ENCODE measurements at regions not wholly inside any gene's neighbourhood (a gene's known extent, or its start where the extent isn't known, plus 50 kb on each side); places are given as distances from the start of the nearest gene placed in this dataset.
A peak's percentile ranks its signal among the peaks of the same experiment; 100 is the strongest.

DNA sequence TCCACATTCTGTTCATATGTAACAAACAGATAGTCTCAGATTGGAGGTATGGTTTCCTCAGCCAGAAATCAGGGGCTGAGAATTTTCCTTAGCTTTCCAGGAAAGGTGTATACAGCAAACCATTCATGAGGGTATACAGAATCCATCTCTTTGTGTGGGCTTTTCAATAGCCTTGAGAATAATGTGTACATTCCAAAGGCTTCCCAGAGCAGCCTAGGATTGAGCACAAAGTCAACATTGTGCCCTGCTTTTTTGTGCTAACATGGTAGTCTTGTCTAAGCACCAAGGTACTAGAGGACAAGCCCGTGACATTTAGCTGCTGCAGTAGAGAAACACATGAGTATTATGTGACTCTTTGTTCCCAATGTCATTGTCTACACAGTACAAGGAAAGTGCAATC lies 322.1 kb upstream of the TANK start:
- H3K27ac ChIP-seq = no peak overlapping the region
- DNase-seq = no peak
- no peaks in the 10 kb centered on the region for H3K9me3 ChIP-seq (ENCODE audit: severe bottlenecking)
- H3K4me3 ChIP-seq (ENCODE audit: low read depth, low read length) = no peak overlapping the region
- H3K27me3 ChIP-seq (ENCODE audit: insufficient read depth, low read depth, severe bottlenecking) = no peaks in the 10 kb centered on the region
- TF ChIP-seq, protein P1, sequence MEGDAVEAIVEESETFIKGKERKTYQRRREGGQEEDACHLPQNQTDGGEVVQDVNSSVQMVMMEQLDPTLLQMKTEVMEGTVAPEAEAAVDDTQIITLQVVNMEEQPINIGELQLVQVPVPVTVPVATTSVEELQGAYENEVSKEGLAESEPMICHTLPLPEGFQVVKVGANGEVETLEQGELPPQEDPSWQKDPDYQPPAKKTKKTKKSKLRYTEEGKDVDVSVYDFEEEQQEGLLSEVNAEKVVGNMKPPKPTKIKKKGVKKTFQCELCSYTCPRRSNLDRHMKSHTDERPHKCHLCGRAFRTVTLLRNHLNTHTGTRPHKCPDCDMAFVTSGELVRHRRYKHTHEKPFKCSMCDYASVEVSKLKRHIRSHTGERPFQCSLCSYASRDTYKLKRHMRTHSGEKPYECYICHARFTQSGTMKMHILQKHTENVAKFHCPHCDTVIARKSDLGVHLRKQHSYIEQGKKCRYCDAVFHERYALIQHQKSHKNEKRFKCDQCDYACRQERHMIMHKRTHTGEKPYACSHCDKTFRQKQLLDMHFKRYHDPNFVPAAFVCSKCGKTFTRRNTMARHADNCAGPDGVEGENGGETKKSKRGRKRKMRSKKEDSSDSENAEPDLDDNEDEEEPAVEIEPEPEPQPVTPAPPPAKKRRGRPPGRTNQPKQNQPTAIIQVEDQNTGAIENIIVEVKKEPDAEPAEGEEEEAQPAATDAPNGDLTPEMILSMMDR (IDR thresholded peaks at IDR 0.05; ENCODE audit: low read depth, low read length) = no peak
- H3K36me3 ChIP-seq = no peaks in the 10 kb centered on the region

DNA sequence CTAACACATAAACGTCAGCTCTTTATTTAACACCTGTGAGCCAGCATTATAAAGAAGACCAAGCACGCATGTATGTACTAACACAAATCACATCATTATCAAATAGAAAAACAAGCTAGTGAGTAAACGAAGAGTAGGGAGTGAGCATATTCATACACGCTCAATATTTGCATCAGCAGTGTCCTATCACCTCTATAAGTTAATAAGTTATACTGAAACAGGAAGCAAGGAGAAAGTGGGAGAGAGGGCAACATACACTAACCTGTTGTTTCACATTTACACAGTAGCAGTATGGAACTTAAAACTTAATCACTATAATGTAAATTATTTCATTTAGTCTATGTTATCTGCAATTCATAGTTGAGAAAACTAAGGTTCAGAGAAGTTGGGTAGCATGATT lies 321.5 kb upstream of the TANK start:
- Histone ChIP-seq H3K4me3 (ENCODE audit: low read depth, low read length) (no peak overlapping the region), H3K9me3 (ENCODE audit: severe bottlenecking) (no peaks in the 10 kb centered on the region), H3K27me3 (ENCODE audit: insufficient read depth, low read depth, severe bottlenecking) (no peaks in the 10 kb centered on the region), H3K36me3 (no peaks in the 10 kb centered on the region), H3K27ac (no peak overlapping the region)
- no peak for DNase-seq
- TF ChIP-seq, protein P1 (IDR thresholded peaks at IDR 0.05; ENCODE audit: low read depth, low read length) = no peak

DNA sequence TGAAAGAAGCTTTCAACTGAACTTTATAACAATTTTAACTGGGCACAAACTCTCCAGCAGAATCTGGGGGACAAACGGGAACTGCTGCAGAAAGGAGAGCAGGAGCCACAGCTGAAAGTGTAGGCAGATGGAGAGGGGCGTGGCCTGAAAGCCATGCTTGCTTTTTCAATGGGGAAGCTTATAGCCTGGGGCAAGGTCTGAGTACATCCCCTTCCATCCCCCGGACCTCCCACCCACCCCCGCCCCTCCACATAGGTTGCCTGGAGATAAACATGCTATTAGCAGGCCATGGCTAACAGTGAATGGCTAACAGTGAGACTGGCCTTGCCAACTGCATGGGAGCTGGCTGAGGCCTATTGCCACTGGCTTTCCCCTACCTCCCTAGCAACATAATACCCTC lies 317.9 kb upstream of the TANK start:
- Histone ChIP-seq H3K36me3 (no peaks in the 10 kb centered on the region), H3K4me3 (ENCODE audit: low read depth, low read length) (no peak overlapping the region), H3K27me3 (ENCODE audit: insufficient read depth, low read depth, severe bottlenecking) (no peaks in the 10 kb centered on the region), H3K27ac (no peak overlapping the region), H3K9me3 (ENCODE audit: severe bottlenecking) (no peaks in the 10 kb centered on the region)
- TF ChIP-seq, protein P1 (IDR thresholded peaks at IDR 0.05; ENCODE audit: low read depth, low read length) = no peak
- peak; percentile 35 for DNase-seq

DNA sequence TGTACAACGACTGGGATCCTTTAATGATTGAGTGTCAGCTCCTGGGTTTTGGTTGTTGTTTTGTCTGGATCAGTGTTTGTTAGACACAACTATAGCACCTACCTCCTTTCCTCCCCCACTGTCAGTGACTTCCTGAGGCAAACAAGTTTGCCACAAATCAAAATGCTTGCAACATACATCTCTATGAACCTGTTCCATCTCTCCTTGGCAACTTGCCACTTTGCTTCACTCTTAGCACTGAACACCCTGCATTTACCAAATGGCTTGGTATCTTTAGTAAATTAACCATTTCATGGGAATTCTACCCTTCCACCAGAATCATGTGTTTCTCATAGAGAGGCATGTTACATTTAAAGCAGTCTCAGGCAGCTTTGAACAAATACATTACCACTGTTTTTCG lies 301.1 kb upstream of the TANK start:
- DNase-seq = no peak
- Histone ChIP-seq H3K4me3 (ENCODE audit: low read depth, low read length) (no peak overlapping the region), H3K9me3 (ENCODE audit: severe bottlenecking) (no peaks in the 10 kb centered on the region), H3K27me3 (ENCODE audit: insufficient read depth, low read depth, severe bottlenecking) (no peaks in the 10 kb centered on the region), H3K27ac (no peak overlapping the region), H3K36me3 (no peaks in the 10 kb centered on the region)
- TF ChIP-seq, protein P1 (IDR thresholded peaks at IDR 0.05; ENCODE audit: low read depth, low read length) = no peak

DNA sequence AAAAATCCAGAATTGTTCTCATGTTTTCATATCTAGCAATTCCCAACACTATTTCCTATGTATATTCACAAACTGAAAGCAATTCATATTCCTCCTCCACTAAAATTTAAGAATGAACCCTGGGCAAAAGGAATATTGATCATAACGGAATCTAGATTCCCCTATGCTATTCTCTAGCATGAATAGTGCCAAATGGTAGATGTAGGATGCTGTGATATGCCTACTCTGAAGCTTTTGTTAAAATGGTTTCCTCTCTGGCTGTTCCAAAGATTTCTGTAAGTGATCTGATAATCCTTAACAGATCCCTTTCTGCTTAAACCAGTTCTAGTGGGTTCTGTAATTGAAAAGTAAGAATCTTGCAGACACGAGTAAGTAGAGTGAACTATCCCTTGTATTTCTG lies 298.0 kb upstream of the TANK start:
- no peaks in the 10 kb centered on the region for H3K9me3 ChIP-seq (ENCODE audit: severe bottlenecking)
- H3K27ac ChIP-seq = no peak overlapping the region
- no peaks in the 10 kb centered on the region for H3K36me3 ChIP-seq
- no peak for DNase-seq
- no peaks in the 10 kb centered on the region for H3K27me3 ChIP-seq (ENCODE audit: insufficient read depth, low read depth, severe bottlenecking)
- H3K4me3 ChIP-seq (ENCODE audit: low read depth, low read length) = no peak overlapping the region
- TF ChIP-seq, protein P1 (IDR thresholded peaks at IDR 0.05; ENCODE audit: low read depth, low read length) = no peak

DNA sequence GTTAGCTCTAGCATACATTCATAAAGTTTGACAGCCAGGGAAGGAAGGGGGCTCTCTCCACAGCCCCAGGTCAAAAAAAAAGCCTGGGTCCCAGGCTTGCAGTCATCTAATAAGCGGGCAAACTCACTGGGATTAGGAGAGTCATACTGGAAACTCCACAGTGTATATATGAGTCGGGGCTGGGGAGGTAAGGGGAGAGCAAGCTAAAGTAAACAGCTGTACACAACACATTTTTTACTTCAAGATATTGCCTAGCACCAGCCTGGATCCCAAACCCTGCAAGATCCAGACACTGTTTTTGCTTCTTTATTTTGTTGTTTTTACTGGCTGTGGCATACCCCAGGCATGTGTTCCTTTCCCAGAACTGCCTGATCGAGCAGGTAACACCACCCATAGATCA lies 291.3 kb upstream of the TANK start:
- Histone ChIP-seq H3K27ac (no peak overlapping the region), H3K27me3 (ENCODE audit: insufficient read depth, low read depth, severe bottlenecking) (no peaks in the 10 kb centered on the region), H3K9me3 (ENCODE audit: severe bottlenecking) (no peaks in the 10 kb centered on the region), H3K36me3 (no peaks in the 10 kb centered on the region), H3K4me3 (ENCODE audit: low read depth, low read length) (no peak overlapping the region)
- no peak for DNase-seq
- TF ChIP-seq, protein P1 (IDR thresholded peaks at IDR 0.05; ENCODE audit: low read depth, low read length) = no peak
